ENCODE measurements at regions not wholly inside any gene's neighbourhood (a gene's known extent, or its start where the extent isn't known, plus 50 kb on each side); places are given as distances from the start of the nearest gene placed in this dataset.
A peak's percentile ranks its signal among the peaks of the same experiment; 100 is the strongest.

DNA sequence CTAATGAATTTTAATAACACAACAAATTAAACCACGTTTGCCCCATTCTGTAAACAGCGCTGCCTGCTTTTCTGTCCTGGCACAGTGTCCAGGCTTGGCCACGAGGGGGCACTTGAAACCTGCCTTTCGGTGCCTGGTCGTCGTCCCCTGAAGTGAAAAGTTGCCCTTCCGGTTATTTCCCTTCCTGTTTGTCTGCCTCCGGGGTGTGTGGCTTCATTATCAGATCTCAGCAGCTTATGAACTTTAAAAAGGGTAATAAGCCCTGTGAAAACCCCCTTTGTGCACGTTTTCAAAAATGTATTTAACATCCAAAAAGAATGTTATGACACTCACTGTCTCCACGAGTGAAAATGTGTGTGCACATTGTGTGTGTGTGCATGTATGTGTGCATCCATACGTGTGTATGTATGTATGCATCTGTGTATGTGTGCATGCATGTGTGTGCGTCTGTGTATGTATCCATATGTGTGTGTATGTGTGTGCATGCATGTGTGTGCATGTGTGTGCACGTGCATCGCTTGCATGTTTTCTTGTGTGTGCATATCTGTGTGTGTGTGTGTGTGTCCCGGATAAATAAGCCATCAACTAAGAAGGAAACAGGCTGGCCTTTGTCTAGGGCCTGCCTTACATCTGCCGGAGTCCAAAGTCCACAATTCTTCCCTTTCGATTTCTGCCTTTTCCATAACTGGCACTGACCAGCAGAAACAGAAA, 358.4 kb downstream of the THBS2 start:
- no peaks in the 10 kb centered on the region for H3K9me3 ChIP-seq
- H3K9ac ChIP-seq, result no peak overlapping the region
- H3K4me3 ChIP-seq (ENCODE audit: low read depth in 2 of 2, low read length in 1 of 2), result peak overlapping the region in 1 of 2 experiments; percentile 24; a peak in 1 of 4 replicates
- peaks cover 0 to 3% of the 10 kb centered on the region in 2 experiments; a peak in 1 of 4 replicates for H3K4me1 ChIP-seq (ENCODE audit: control insufficient read depth in 1 of 2, insufficient read depth in 2 of 2, low read depth in 1 of 2, low read length in 1 of 2)
- H3K79me2 ChIP-seq (ENCODE audit: insufficient read depth), result no peaks in the 10 kb centered on the region
- H2AFZ ChIP-seq (ENCODE audit: low read depth), result peak overlapping the region; percentile 74
- ChIA-PET POLR2A (interaction anchor here (0.5 kb wide), 1 partner anchor 12 kb away, joined by 3 read pairs; no protein-coding TSS in a partner anchor), CTCF (interaction anchor here (0.6 to 2.1 kb wide), 8 partner anchors 8 to 625 kb away, joined by 3 to 12 read pairs (median 3); no protein-coding TSS in a partner anchor)
- TF ChIP-seq ELF1 (IDR thresholded peaks at IDR 0.05) (peak; percentile 59; the same call in 1 of the 2 replicates), SMC3 (IDR thresholded peaks at IDR 0.05; ENCODE audit: low read depth, low read length) (peak; percentile 79), YY1 (IDR thresholded peaks at IDR 0.05; ENCODE audit: low read depth) (no peak), FOXM1 (IDR thresholded peaks at IDR 0.05; ENCODE audit: low read depth) (no peak), NRF1 (IDR thresholded peaks at IDR 0.05; ENCODE audit: low read depth, low read length) (no peak), RAD21 (IDR thresholded peaks at IDR 0.05; ENCODE audit: low read length) (peak; percentile 89), GABPA (IDR thresholded peaks at IDR 0.05; ENCODE audit: low read depth) (peak; percentile 72)
- TF ChIP-seq, protein P1, sequence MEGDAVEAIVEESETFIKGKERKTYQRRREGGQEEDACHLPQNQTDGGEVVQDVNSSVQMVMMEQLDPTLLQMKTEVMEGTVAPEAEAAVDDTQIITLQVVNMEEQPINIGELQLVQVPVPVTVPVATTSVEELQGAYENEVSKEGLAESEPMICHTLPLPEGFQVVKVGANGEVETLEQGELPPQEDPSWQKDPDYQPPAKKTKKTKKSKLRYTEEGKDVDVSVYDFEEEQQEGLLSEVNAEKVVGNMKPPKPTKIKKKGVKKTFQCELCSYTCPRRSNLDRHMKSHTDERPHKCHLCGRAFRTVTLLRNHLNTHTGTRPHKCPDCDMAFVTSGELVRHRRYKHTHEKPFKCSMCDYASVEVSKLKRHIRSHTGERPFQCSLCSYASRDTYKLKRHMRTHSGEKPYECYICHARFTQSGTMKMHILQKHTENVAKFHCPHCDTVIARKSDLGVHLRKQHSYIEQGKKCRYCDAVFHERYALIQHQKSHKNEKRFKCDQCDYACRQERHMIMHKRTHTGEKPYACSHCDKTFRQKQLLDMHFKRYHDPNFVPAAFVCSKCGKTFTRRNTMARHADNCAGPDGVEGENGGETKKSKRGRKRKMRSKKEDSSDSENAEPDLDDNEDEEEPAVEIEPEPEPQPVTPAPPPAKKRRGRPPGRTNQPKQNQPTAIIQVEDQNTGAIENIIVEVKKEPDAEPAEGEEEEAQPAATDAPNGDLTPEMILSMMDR (IDR thresholded peaks at IDR 0.05), result peak; percentile 88
- TF ChIP-seq, protein P2, sequence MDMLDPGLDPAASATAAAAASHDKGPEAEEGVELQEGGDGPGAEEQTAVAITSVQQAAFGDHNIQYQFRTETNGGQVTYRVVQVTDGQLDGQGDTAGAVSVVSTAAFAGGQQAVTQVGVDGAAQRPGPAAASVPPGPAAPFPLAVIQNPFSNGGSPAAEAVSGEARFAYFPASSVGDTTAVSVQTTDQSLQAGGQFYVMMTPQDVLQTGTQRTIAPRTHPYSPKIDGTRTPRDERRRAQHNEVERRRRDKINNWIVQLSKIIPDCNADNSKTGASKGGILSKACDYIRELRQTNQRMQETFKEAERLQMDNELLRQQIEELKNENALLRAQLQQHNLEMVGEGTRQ (IDR thresholded peaks at IDR 0.05; ENCODE audit: borderline replicate concordance, low read depth, low read length), result no peak
- no peak overlapping the region for H3K27ac ChIP-seq (ENCODE audit: low read depth in 2 of 2, low read length in 1 of 2)
- H4K20me1 ChIP-seq (ENCODE audit: insufficient read depth), result no peaks in the 10 kb centered on the region
- H3K36me3 ChIP-seq (replicated peaks in 1 of 2; ENCODE audit: control insufficient read depth in 1 of 2, insufficient read depth in 2 of 2, low read length in 1 of 2), result no peaks in the 10 kb centered on the region
- no peak overlapping the region for H3K4me2 ChIP-seq
- peak; percentile 88 for DNase-seq
- WGBS (ENCODE audit: low lambda C conversion rate), result 39% methylated on average over 17 of the region's 17 CpGs
- no peaks in the 10 kb centered on the region for H3K27me3 ChIP-seq (ENCODE audit: insufficient read depth)
- no peaks in the 10 kb centered on the region for H3F3A ChIP-seq (replicated peaks; ENCODE audit: insufficient read depth)
- no peaks in the 10 kb centered on the region for H3K9me2 ChIP-seq

DNA sequence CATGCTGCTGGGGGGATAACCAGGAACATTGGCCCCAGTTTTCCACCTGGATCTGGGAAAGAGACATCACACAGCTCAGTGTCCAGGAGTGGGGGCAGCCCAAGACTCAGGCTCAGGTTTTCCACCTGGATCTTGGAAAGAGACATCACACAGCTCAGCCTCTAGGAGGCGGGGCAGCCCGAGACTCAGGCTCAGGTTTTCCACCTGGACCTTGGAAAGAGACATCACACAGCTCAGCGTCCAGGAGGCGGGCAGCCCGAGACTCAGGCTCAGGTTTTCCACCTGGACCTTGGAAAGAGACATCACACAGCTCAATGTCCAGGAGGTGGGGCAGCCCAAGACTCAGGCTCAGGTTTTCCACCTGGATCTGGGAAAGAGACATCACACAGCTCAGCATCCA, 361.6 kb downstream of the THBS2 start:
- Histone ChIP-seq H3K4me3 (ENCODE audit: low read depth in 2 of 2, low read length in 1 of 2) (no peak overlapping the region), H3K4me2 (no peak overlapping the region), H3K4me1 (ENCODE audit: control insufficient read depth in 1 of 2, insufficient read depth in 2 of 2, low read depth in 1 of 2, low read length in 1 of 2) (peaks cover 0 to 6% of the 10 kb centered on the region in 2 experiments; a peak in 1 of 4 replicates), H3K27ac (ENCODE audit: low read depth in 2 of 2, low read length in 1 of 2) (no peak overlapping the region), H3K27me3 (ENCODE audit: insufficient read depth) (no peaks in the 10 kb centered on the region), H4K20me1 (ENCODE audit: insufficient read depth) (no peaks in the 10 kb centered on the region), H3K36me3 (replicated peaks in 1 of 2; ENCODE audit: control insufficient read depth in 1 of 2, insufficient read depth in 2 of 2, low read length in 1 of 2) (no peaks in the 10 kb centered on the region), H3K9me2 (no peaks in the 10 kb centered on the region), H3K9ac (no peak overlapping the region), H2AFZ (ENCODE audit: low read depth) (no peak overlapping the region), H3K79me2 (ENCODE audit: insufficient read depth) (no peaks in the 10 kb centered on the region), H3K9me3 (no peaks in the 10 kb centered on the region), H3F3A (replicated peaks; ENCODE audit: insufficient read depth) (no peaks in the 10 kb centered on the region)
- TF ChIP-seq RAD21 (IDR thresholded peaks at IDR 0.05; ENCODE audit: low read length) (no peak), RXRA (IDR thresholded peaks at IDR 0.05; ENCODE audit: borderline replicate concordance, low read depth) (no peak), FOXJ3 (CRISPR knock-in tag; IDR thresholded peaks at IDR 0.05) (no peak), CHD2 (IDR thresholded peaks at IDR 0.05; ENCODE audit: low read length, partially characterized antibody) (no peak), GATA2 (CRISPR knock-in tag; IDR thresholded peaks at IDR 0.05) (no peak), TAF1 (IDR thresholded peaks at IDR 0.05; ENCODE audit: borderline replicate concordance, low read depth, low read length) (no peak), NFIC (IDR thresholded peaks at IDR 0.05; ENCODE audit: borderline replicate concordance) (no peak), SIN3A (IDR thresholded peaks at IDR 0.05; ENCODE audit: borderline replicate concordance, low read depth, low read length) (no peak), SMC3 (IDR thresholded peaks at IDR 0.05; ENCODE audit: low read depth, low read length) (no peak), YY1 (IDR thresholded peaks at IDR 0.05; ENCODE audit: low read depth) (no peak)
- TF ChIP-seq, protein P3, sequence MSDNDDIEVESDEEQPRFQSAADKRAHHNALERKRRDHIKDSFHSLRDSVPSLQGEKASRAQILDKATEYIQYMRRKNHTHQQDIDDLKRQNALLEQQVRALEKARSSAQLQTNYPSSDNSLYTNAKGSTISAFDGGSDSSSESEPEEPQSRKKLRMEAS (IDR thresholded peaks at IDR 0.05; ENCODE audit: low read depth), result no peak
- TF ChIP-seq, protein P4, sequence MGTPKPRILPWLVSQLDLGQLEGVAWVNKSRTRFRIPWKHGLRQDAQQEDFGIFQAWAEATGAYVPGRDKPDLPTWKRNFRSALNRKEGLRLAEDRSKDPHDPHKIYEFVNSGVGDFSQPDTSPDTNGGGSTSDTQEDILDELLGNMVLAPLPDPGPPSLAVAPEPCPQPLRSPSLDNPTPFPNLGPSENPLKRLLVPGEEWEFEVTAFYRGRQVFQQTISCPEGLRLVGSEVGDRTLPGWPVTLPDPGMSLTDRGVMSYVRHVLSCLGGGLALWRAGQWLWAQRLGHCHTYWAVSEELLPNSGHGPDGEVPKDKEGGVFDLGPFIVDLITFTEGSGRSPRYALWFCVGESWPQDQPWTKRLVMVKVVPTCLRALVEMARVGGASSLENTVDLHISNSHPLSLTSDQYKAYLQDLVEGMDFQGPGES (IDR thresholded peaks at IDR 0.05; ENCODE audit: low read depth, low read length), result no peak
- POLR2A ChIA-PET, result no interaction called here
- WGBS (ENCODE audit: low lambda C conversion rate), result 36% methylated on average over 3 of the region's 5 CpGs
- DNase-seq, result no peak
- CTCF ChIA-PET, result interaction anchor here (0.6 to 5.6 kb wide), 8 partner anchors 9 to 1640 kb away, joined by 3 to 30 read pairs (median 4); no protein-coding TSS in a partner anchor
